ENCODE measurements at regions not wholly inside any gene's neighbourhood (a gene's known extent, or its start where the extent isn't known, plus 50 kb on each side); places are given as distances from the start of the nearest gene placed in this dataset.

GRCh38 chr2:144331674-144332355, 188.1 kb downstream of the ZEB2 start:
- H3K4me1 ChIP-seq (replicated peaks in 1 of 2; ENCODE audit: control insufficient read depth in 2 of 2, insufficient read depth in 2 of 2, low read length in 2 of 2), result peaks cover 6 to 9% of the 10 kb centered on the region in 2 experiments; a peak in 4 of 5 replicates
- ATAC-seq (peak; percentile 74), FAIRE-seq (no peak), DNase-seq (ENCODE audit: extremely low read depth in 1 of 4, low spot score in 3 of 4) (peak in 3 of 4 experiments; percentile 53 to 58 (median 56))
- peaks cover 8% of the 10 kb centered on the region; the same call in 2 of the 3 replicates for H3K36me3 ChIP-seq (ENCODE audit: control insufficient read depth, insufficient read depth, low read length)
- H3K9me1 ChIP-seq (ENCODE audit: control insufficient read depth, insufficient read depth, low read length), result no peaks in the 10 kb centered on the region
- peaks cover 9% of the 10 kb centered on the region for H3K9me3 ChIP-seq (replicated peaks; ENCODE audit: control insufficient read depth, insufficient read depth, low read depth, low read length)
- H3K27me3 ChIP-seq (ENCODE audit: control insufficient read depth in 2 of 2, insufficient read depth in 2 of 2, low read length in 2 of 2), result no peaks in the 10 kb centered on the region
- in situ Hi-C loops (cut with MboI) (no loop called here), intact Hi-C loops (cut with micrococcal nuclease) (loop anchor here (2.0 to 5.0 kb wide), 6 partner anchors 40 to 251 kb away; no protein-coding TSS in a partner anchor)
- 1% methylated on average over 33 of the region's 66 CpGs for WGBS (ENCODE audit: insufficient coverage, low coverage, missing lambda C conversion rate)
- H4K20me1 ChIP-seq (replicated peaks; ENCODE audit: control insufficient read depth, insufficient read depth, low read length), result no peaks in the 10 kb centered on the region
- CTCF ChIA-PET (ENCODE audit: low intra/inter-chr PET ratio), result no interaction called here
- H3K9ac ChIP-seq (ENCODE audit: insufficient read depth in 1 of 2, low read depth in 2 of 2, low read length in 2 of 2), result peak overlapping the region; percentile 95 to 98
- H3K27ac ChIP-seq (ENCODE audit: extremely low read depth, low read depth, low read length), result peak overlapping the region; percentile 95
- peak overlapping the region; percentile 75 for H3K4me2 ChIP-seq (ENCODE audit: insufficient read depth, low read length)
- TSS peak; percentile 61 for BruUV-seq (replicated peaks)
- H3K79me2 ChIP-seq (ENCODE audit: control insufficient read depth, insufficient read depth, low read length), result peaks cover 32% of the 10 kb centered on the region
- H2AFZ ChIP-seq (ENCODE audit: low read depth, low read length), result peak overlapping the region; percentile 88
- POLR2A ChIA-PET, result interaction anchor here (0.6 to 1.1 kb wide), 3 partner anchors 12 to 39 kb away, joined by 3 read pairs; no protein-coding TSS in a partner anchor
- peak overlapping the region; percentile 60 for H3K4me3 ChIP-seq
- TF ChIP-seq E2F4 (CRISPR knock-in tag; IDR thresholded peaks at IDR 0.05; ENCODE audit: low read depth), result no peak
- no peak for TF ChIP-seq NCOR1 (IDR thresholded peaks at IDR 0.05)
- TF ChIP-seq SOX6 (IDR thresholded peaks at IDR 0.05), result no peak
- TF ChIP-seq ARID2 (IDR thresholded peaks at IDR 0.05), result no peak
- no peak for TF ChIP-seq CAMTA2 (CRISPR knock-in tag; conservative IDR thresholded peaks at IDR 0.05)
- no peak for TF ChIP-seq ZNF778 (CRISPR knock-in tag; IDR thresholded peaks at IDR 0.05)
- TF ChIP-seq BCLAF1 (IDR thresholded peaks at IDR 0.05; ENCODE audit: borderline replicate concordance in 1 of 2, control insufficient read depth in 1 of 2, low read depth in 2 of 2, low read length in 1 of 2), result no peak
- TF ChIP-seq ZNF134 (CRISPR knock-in tag; conservative IDR thresholded peaks at IDR 0.05), result no peak
- no peak for TF ChIP-seq ZNF507 (tag; conservative IDR thresholded peaks at IDR 0.05)
- TF ChIP-seq ZNF12 (CRISPR knock-in tag; IDR thresholded peaks at IDR 0.05), result no peak
- TF ChIP-seq NFRKB (IDR thresholded peaks at IDR 0.05; ENCODE audit: low read depth), result 0 out of 2 replicates have a peak, but pooled peaks have one; percentile 43
- peak; percentile 55; the same call in 1 of the 2 replicates for TF ChIP-seq CTBP1 (IDR thresholded peaks at IDR 0.05; ENCODE audit: borderline replicate concordance)
- no peak for TF ChIP-seq THRB (CRISPR knock-in tag; conservative IDR thresholded peaks at IDR 0.05)
- TF ChIP-seq HINFP (tag; conservative IDR thresholded peaks at IDR 0.05; ENCODE audit: low read depth), result no peak
- TF ChIP-seq PTRF (tag; IDR thresholded peaks at IDR 0.05), result no peak
- no peak for TF ChIP-seq HNRNPK (IDR thresholded peaks at IDR 0.05; ENCODE audit: low read depth, low read length, poor library complexity, severe bottlenecking)
